NT2/D1 (cell line): ENCODE measurements at regions not wholly inside any gene's neighbourhood (a gene's known extent, or its start where the extent isn't known, plus 50 kb on each side); places are given as distances from the start of the nearest gene placed in this dataset.

Experiments used
- DNase-seq: peaks from one replicate; pipeline ENCODE4 v3.0.0-alpha.2; 2011; ENCODE audit warnings: low read depth, low spot score
- H3K27me3 ChIP-seq: 2 replicates; pipeline ENCODE4 v1.6.0; 2011; ENCODE audit warnings: mild to moderate bottlenecking; ENCODE audit not compliant: insufficient read length, insufficient read depth
- H3K36me3 ChIP-seq: 2 replicates; pipeline ENCODE4 v1.6.1; 2011; ENCODE audit warnings: mild to moderate bottlenecking, low read length, mixed read lengths; ENCODE audit not compliant: insufficient read depth, insufficient read length
- H3K4me1 ChIP-seq: 2 replicates; pipeline ENCODE4 v1.5.1; 2011; ENCODE audit not compliant: insufficient read depth, insufficient read length
- H3K4me3 ChIP-seq: 2 replicates; pipeline ENCODE4 v1.5.1; 2011; ENCODE audit warnings: low read depth; ENCODE audit not compliant: insufficient read length
- H3K9ac ChIP-seq: 2 replicates; pipeline ENCODE4 v1.6.0; 2011; ENCODE audit warnings: low read depth; ENCODE audit not compliant: insufficient read length
- H3K9me3 ChIP-seq: 2 replicates; pipeline ENCODE4 v1.5.1; 2011; ENCODE audit warnings: mild to moderate bottlenecking, low read length; ENCODE audit not compliant: insufficient read depth
- SUZ12 ChIP-seq: IDR thresholded peaks from 2 replicates; pipeline ENCODE4 v1.6.1; 2011; ENCODE audit not compliant: insufficient read length, insufficient read depth; ENCODE audit errors: extremely low read depth
- YY1 ChIP-seq: IDR thresholded peaks from 2 replicates; pipeline ENCODE4 v1.6.1; 2011; ENCODE audit not compliant: insufficient read length, insufficient read depth
- ZNF274 ChIP-seq: IDR thresholded peaks from 2 replicates; pipeline ENCODE4 v1.6.1; 2011; ENCODE audit warnings: mild to moderate bottlenecking, low read depth, low read length

- no peaks in the 10 kb centered on the region for H3K27me3 ChIP-seq
- no peak for DNase-seq
- H3K4me1 ChIP-seq, result no peaks in the 10 kb centered on the region
- H3K9me3 ChIP-seq, result peaks cover 12% of the 10 kb centered on the region; the same call in 1 of the 2 replicates
- H3K4me3 ChIP-seq, result no peak overlapping the region
- TF ChIP-seq YY1 (no peak), SUZ12 (no peak), ZNF274 (no peak)
- H3K9ac ChIP-seq, result no peak overlapping the region
- no peaks in the 10 kb centered on the region for H3K36me3 ChIP-seq
Observed at GRCh38 chr2:65514555-65515195, 82.3 kb upstream of the SPRED2 start.

GRCh38 chr2:65512783-65513182 is 80.4 kb upstream of the SPRED2 start:
- H3K27me3 ChIP-seq, result no peaks in the 10 kb centered on the region
- no peak overlapping the region for H3K9ac ChIP-seq
- DNase-seq, result no peak
- H3K4me1 ChIP-seq, result no peaks in the 10 kb centered on the region
- H3K9me3 ChIP-seq, result no peaks in the 10 kb centered on the region
- H3K4me3 ChIP-seq, result no peak overlapping the region
- TF ChIP-seq SUZ12 (no peak), ZNF274 (no peak), YY1 (no peak)
- H3K36me3 ChIP-seq, result no peaks in the 10 kb centered on the region

- TF ChIP-seq ZNF274, result no peak
- TF ChIP-seq SUZ12, result no peak
- no peak for TF ChIP-seq YY1
- no peaks in the 10 kb centered on the region for H3K4me1 ChIP-seq
- no peaks in the 10 kb centered on the region for H3K9me3 ChIP-seq
- H3K4me3 ChIP-seq, result no peak overlapping the region
- H3K36me3 ChIP-seq, result no peaks in the 10 kb centered on the region
- no peak overlapping the region for H3K9ac ChIP-seq
- no peaks in the 10 kb centered on the region for H3K27me3 ChIP-seq
- no peak for DNase-seq
Observed at GRCh38 chr2:65511306-65511705, 78.9 kb upstream of the SPRED2 start.

- Histone ChIP-seq H3K4me3 (no peak overlapping the region), H3K4me1 (no peaks in the 10 kb centered on the region), H3K36me3 (no peaks in the 10 kb centered on the region), H3K27me3 (no peaks in the 10 kb centered on the region), H3K9ac (no peak overlapping the region), H3K9me3 (no peaks in the 10 kb centered on the region)
- TF ChIP-seq YY1 (no peak), ZNF274 (no peak), SUZ12 (no peak)
- no peak for DNase-seq
Observed at GRCh38 chr2:65508225-65508624, 75.8 kb upstream of the SPRED2 start.

GRCh38 chr2:65507102-65508069 is 75.0 kb upstream of the SPRED2 start:
- Histone ChIP-seq H3K4me1 (no peaks in the 10 kb centered on the region), H3K27me3 (no peaks in the 10 kb centered on the region), H3K4me3 (no peak overlapping the region), H3K9me3 (no peaks in the 10 kb centered on the region), H3K36me3 (no peaks in the 10 kb centered on the region), H3K9ac (no peak overlapping the region)
- DNase-seq, result no peak
- TF ChIP-seq YY1, result no peak
- TF ChIP-seq SUZ12, result no peak
- TF ChIP-seq ZNF274, result no peak

GRCh38 chr2:65504814-65505697 is 72.7 kb upstream of the SPRED2 start:
- H3K27me3 ChIP-seq, result no peaks in the 10 kb centered on the region
- no peak for DNase-seq
- no peaks in the 10 kb centered on the region for H3K36me3 ChIP-seq
- TF ChIP-seq YY1, result no peak
- TF ChIP-seq SUZ12, result no peak
- TF ChIP-seq ZNF274, result no peak
- H3K4me3 ChIP-seq, result no peak overlapping the region
- H3K9me3 ChIP-seq, result no peaks in the 10 kb centered on the region
- H3K4me1 ChIP-seq, result no peaks in the 10 kb centered on the region
- no peak overlapping the region for H3K9ac ChIP-seq

- H3K4me3 ChIP-seq, result no peak overlapping the region
- DNase-seq, result no peak
- H3K9me3 ChIP-seq, result no peaks in the 10 kb centered on the region
- no peaks in the 10 kb centered on the region for H3K36me3 ChIP-seq
- TF ChIP-seq YY1 (no peak), SUZ12 (no peak)
- no peaks in the 10 kb centered on the region for H3K27me3 ChIP-seq
- no peaks in the 10 kb centered on the region for H3K4me1 ChIP-seq
- no peak overlapping the region for H3K9ac ChIP-seq
Observed at GRCh38 chr2:65504201-65504600, 71.8 kb upstream of the SPRED2 start.
